Stimulated activated CD4-positive, alpha-beta T cell treated with anti-CD3 and anti-CD28 coated beads, Interleukin-1b, Interleukin-23, amount 100 ng/mL, for 4 hours (primary cell): ENCODE measurements at regions not wholly inside any gene's neighbourhood (a gene's known extent, or its start where the extent isn't known, plus 50 kb on each side); places are given as distances from the start of the nearest gene placed in this dataset.
"Not testable (repeated sequence)": the region's sequence is repeated elsewhere in the genome, so short reads cannot be mapped to it uniquely, and the experiment has no call there.

Source experiments
- DNase-seq, 2 donors: peaks; one replicate each; pipeline ENCODE4 v3.0.0-alpha.2; 2020; ENCODE audit warnings: low read depth in 2 of 2

DNA sequence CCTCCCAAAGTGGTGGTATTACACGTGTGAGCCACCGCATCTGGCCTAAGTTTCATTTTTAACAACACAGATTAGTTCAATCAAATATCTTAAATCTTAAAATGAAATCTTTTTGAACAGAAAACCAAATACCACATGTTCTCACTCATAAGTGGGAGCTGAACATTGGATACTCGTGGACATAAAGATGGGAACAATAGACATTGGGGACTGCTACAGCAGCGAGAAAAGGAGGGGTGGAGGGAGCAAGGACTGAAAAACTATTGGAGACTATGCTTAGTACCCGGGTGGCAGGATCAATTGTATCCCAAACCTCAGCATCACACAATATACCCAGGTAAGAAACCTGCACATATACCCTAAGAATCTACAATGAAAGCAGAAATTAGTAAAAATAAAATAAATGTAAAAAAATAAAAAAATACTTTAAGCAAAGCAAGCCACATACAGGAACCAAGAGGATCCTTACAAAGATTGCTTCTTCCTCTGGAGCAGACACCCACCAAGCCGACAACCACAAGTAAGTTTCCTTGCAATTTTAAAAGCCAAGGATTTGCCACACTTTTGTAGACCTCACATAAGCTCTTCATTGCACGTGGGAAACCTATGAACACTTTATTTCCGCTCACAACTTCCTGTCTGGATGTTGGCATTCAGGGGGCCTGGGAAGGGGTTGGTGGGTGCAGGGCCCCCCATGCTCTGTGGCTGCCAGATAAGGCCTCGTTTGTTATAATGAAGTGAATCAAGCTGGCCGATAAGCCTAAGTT lies 147.9 kb downstream of the MYCN start:
- no peak for DNase-seq

DNA sequence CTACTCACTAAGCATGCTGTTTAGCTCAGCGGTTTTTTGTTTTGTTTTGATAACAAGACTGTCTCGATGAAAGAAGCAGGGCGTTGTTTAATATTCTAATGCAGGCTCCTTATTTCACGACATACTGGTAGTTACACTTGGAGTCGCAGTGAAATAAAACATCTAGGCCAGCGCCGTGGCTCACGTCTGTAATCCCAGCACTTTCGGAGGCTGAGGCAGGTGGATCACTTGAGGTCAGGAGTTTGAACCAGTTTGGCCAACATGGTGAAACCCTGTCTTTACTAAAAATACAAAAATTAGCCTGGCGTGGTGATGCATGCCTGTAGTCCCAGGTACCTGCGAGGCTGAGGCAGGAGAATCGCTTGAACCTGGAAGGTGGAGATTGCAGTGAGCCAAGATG lies 145.8 kb downstream of the MYCN start:
- DNase-seq = not testable (repeated sequence)

- DNase-seq = no peak
Observed at GRCh38 chr2:16085073-16085472, 144.7 kb downstream of the MYCN start.

DNA sequence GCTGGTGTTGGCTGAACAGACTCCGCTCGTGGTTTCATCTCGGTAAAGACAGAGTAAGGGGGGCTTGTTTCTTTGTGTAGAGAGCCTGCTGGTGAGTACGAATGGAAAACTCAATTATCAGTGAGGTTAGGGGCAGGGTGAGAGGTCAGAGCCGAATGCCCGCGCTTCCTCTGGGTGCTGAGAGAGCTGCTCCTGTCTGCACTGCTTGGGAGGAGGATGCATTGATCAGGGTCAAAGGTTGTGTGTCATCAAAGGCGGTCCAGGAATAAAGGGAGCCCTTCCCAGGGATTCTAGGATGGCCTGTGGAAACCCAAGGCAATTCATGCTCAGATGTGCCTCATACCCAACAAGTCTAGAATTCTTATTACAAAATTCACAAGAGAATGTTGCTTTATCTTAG lies 143.9 kb downstream of the MYCN start:
- no peak for DNase-seq

DNA sequence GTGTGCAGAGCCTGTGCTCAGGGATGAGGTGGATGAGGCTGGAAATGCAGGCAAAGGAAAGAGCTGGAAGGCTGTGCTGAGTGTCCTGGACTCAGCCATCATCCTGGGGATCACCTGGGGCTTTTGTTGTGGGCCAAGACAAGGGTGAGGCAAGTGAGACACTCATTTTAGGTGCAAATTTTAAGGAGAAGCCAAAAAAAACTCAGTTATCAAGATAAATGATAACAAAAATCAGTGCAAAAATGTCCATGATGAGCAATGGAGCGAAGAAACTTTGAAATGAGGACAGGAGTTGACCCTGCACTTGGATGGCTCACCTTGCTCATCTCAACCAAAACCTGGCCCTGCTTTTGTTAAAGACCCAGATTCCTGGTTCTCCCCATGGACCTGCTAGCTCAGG lies 141.9 kb downstream of the MYCN start:
- no peak for DNase-seq

DNA sequence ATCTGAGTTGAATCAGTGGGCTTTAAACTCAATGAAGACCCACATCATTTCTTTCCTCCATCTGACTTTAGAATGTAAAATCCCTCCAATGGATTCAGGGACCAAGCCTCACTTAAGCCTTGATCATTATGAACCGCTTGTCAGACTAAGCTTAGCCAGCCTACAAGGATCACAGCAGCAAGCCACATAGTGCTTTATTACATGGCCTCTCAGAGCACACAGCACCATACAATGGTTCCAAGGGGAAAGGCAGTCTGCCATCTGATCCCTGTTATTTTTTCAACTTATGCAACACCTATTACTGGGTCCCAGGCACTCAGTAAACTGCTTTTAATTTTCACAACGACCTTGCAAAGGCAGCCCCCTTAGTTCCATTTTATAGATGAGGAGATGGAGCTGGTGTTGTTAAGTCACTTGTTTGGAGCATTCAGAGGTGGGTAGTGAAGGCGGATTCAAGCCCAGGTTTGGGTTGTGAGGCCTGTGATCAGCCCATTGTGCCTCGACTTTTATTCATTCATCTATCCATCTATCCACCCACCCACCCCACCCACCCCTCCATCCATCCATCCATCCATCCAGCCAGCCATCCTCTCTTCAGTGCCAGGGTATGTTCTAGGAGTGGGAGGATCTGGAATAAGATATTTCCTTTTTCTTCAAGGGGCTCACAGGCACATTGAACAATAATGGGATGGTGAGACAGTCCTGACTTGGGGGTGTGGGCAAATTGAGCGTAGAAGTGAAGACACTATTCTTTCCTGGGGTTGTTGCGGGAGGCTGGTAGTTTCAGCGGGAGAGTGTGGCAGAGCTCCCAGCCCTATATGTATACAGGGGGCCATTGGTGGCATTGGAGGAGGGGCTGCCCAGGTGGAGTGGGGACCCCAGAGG lies 141.2 kb downstream of the MYCN start:
- DNase-seq = no peak

DNA sequence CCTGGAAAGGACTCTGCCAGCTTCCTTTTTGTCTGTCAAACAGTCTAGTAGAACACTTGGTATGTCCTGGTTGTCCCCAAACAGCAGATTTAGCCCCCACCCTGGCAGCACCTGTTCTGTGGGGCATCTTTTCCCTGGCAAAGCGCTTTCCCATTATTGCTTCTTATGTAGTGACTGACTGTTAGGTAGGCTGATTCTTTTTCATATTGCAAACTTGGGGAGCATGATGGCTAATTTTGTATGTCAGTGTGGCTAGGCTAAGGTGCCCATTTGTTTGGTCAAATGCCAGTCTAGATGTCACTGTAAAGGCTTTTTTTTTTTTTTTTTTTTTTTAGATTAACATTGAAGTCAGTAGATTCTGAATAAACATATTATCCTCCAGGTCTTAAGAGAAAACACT lies 140.2 kb downstream of the MYCN start:
- DNase-seq = no peak

GRCh38 chr2:16080071-16080470 lies 139.7 kb downstream of the MYCN start:
- DNase-seq = no peak

- DNase-seq = no peak
Observed at GRCh38 chr2:16079637-16080036, 139.3 kb downstream of the MYCN start.

DNA sequence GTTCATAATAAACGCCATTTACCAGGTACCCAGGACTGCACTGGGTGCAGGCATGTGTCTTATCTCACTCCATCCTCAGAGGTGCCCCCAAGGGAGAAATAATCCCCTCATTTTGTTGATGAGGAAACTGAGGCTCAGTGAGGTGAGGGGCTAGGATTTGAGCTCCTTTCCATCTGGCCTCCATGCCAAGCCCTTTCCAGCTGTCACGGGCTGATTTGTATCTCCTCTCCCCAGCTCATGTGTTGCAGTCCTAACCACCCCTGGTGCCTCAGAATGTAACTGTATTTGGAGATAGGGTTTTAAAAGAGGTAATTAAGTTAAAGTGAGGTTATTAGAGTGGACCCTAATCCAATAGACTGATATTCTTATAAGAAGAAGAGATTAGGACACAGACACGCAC lies 137.3 kb downstream of the MYCN start:
- DNase-seq = no peak

DNA sequence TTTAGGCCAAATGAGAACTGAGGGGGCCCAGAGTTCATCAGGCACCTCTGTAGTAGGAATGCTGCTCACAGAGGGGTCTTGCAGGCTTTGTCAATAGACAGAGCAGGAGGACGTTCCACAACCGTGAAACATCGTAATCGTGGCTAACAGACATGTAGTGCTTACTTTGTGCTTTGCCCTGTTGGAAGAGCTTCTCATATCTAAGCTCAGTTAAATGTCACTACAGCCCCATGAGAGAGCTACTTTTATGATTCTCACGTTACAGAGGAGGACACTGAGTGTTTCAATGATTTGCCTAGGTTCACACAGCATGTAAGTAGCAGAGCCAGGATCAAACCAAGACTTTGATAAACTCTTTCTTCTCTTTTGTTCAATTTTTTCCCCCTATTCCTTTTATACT lies 136.6 kb downstream of the MYCN start:
- DNase-seq = no peak

GRCh38 chr2:16075045-16076012 lies 135.0 kb downstream of the MYCN start:
- no peak for DNase-seq

GRCh38 chr2:16073921-16074425 lies 133.6 kb downstream of the MYCN start:
- DNase-seq = no peak

GRCh38 chr2:16073471-16073870 lies 133.1 kb downstream of the MYCN start:
- no peak for DNase-seq

DNA sequence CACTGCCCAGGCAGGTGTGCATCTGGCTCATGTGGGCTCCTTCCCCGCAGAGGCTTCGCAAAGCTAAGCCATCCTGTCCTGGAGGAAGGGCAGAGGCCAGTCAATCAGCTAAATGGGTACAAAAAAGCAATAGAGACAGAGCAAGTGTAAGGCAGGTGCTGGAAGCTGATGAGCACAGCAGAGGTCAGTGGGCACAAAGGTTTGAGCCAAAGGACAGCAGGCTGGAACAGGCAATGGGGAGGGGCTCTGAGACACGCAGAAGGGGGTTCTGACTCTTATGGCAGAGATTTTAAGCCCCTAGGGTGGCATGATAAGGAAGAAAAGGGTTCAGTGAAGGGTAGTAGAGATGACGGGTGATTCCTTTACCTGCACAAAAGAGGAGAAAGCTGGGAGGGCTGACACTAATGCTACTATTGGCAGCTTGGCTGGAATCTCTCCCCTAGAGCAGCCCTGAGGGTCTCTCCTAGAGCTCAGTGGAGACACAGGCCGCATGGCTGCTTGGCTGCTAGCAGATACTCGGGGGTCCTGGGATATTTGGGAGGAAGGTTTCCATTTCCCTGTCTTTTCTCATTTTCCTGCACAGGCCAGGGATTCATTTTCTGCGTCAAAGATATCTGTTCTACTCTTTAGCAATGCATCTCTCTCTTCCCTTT lies 132.4 kb downstream of the MYCN start:
- no peak for DNase-seq

DNA sequence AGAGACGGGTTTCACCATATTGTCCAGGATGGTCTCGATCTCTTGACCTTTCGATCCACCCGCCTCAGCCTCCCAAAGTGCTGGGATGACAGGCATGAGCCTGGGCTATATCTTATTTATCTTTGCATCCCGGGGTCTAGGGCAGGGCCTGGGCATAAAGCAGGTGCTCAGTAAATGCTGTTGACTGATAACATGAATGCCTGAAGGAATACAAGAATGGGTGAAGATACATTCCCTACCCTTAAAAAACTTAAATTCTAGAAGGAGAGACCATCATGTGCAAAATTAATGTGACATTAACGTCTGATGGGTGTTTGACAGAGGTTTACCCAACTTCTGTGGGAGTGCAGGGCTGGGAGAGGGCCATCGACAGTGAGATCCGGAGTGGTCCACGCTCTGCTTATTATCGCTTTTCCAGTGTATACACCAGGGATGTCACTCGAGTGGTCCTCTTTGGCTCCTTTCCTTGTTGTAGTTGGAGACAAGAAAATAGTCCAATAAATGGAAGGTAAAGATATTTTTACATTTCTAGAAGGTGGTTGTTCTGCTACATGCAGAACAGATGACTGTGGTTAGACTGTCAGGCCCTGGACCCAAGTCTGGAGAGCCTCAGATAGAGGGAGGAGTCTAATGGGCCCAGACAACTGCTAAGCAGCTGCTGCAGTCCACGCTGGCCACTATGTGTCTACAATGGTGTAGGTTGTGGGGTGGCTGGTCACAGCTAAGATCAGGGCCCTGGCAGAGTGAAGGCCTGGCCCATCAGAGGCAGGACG lies 131.7 kb downstream of the MYCN start:
- DNase-seq = no peak

GRCh38 chr2:16071039-16071864 lies 130.9 kb downstream of the MYCN start:
- DNase-seq = no peak

- DNase-seq = no peak
Observed at GRCh38 chr2:16070648-16070971, 130.3 kb downstream of the MYCN start.

- no peak for DNase-seq
Observed at GRCh38 chr2:16069933-16070647, 129.7 kb downstream of the MYCN start.
